Central memory CD8-positive, alpha-beta T cell (primary cell): ENCODE measurements at regions not wholly inside any gene's neighbourhood (a gene's known extent, or its start where the extent isn't known, plus 50 kb on each side); places are given as distances from the start of the nearest gene placed in this dataset.

Source experiments
- ATAC-seq: fragments of 150-1000 bp; cut with Tn5 transposase; replicated peaks from 2 replicates; pipeline ENCODE4 v1.10.0; 2022; ENCODE audit warnings: mild to moderate bottlenecking, moderate FRiP score, moderate number of reproducible peaks; ENCODE audit not compliant: poor library complexity, severe bottlenecking; ENCODE audit errors: extremely low read depth
- DNase-seq, 2 donors: peaks; one replicate each; pipeline ENCODE4 v3.0.0; 2021; ENCODE audit warnings: low spot score in 2 of 2
- H3K27ac Mint-ChIP-seq: one replicate; pipeline ENCODE4 v1.8.0; 2022; ENCODE audit warnings: low read depth, mild to moderate bottlenecking, moderate library complexity, mixed read lengths
- H3K27me3 Mint-ChIP-seq: one replicate; pipeline ENCODE4 v1.8.0; 2022; ENCODE audit warnings: mixed read lengths
- H3K36me3 Mint-ChIP-seq: one replicate; pipeline ENCODE4 v1.8.0; 2022; ENCODE audit warnings: mild to moderate bottlenecking, moderate library complexity, mixed read lengths; ENCODE audit not compliant: insufficient read depth
- H3K4me1 Mint-ChIP-seq: one replicate; pipeline ENCODE4 v1.8.0; 2022; ENCODE audit warnings: mixed read lengths
- H3K4me3 Mint-ChIP-seq: one replicate; pipeline ENCODE4 v1.8.0; 2022; ENCODE audit warnings: mild to moderate bottlenecking, moderate library complexity, mixed read lengths
- H3K9me3 Mint-ChIP-seq: one replicate; pipeline ENCODE4 v1.8.0; 2022; ENCODE audit warnings: mixed read lengths

- Mint-ChIP-seq H3K4me1 (no peaks in the 10 kb centered on the region), H3K9me3 (no peaks in the 10 kb centered on the region), H3K27ac (no peak overlapping the region), H3K4me3 (no peak overlapping the region), H3K36me3 (no peaks in the 10 kb centered on the region), H3K27me3 (peaks cover 12% of the 10 kb centered on the region)
- DNase-seq (no peak), ATAC-seq (no peak)
These were observed 400.9 kb downstream of the TBL1XR1 start for GRCh38 chr3:176796371-176796770.

- peaks cover 12% of the 10 kb centered on the region for H3K27me3 Mint-ChIP-seq
- ATAC-seq (no peak), DNase-seq (no peak)
- no peaks in the 10 kb centered on the region for H3K36me3 Mint-ChIP-seq
- H3K4me1 Mint-ChIP-seq: no peaks in the 10 kb centered on the region
- no peaks in the 10 kb centered on the region for H3K9me3 Mint-ChIP-seq
- no peak overlapping the region for H3K4me3 Mint-ChIP-seq
- no peak overlapping the region for H3K27ac Mint-ChIP-seq
These were observed 401.4 kb downstream of the TBL1XR1 start for GRCh38 chr3:176795891-176796290.

- ATAC-seq (no peak), DNase-seq (no peak)
- Mint-ChIP-seq H3K27ac (no peak overlapping the region), H3K4me3 (no peak overlapping the region), H3K4me1 (no peaks in the 10 kb centered on the region), H3K27me3 (peaks cover 12% of the 10 kb centered on the region), H3K36me3 (no peaks in the 10 kb centered on the region), H3K9me3 (no peaks in the 10 kb centered on the region)
These were observed 402.9 kb downstream of the TBL1XR1 start for GRCh38 chr3:176794406-176794805.

GRCh38 chr3:176789947-176790346 lies 407.3 kb downstream of the TBL1XR1 start:
- ATAC-seq: no peak
- no peaks in the 10 kb centered on the region for H3K36me3 Mint-ChIP-seq

GRCh38 chr3:176789281-176789705 lies 408.0 kb downstream of the TBL1XR1 start:
- no peak overlapping the region for H3K4me3 Mint-ChIP-seq
- DNase-seq (no peak), ATAC-seq (no peak)
- peaks cover 15% of the 10 kb centered on the region for H3K27me3 Mint-ChIP-seq
- H3K27ac Mint-ChIP-seq: no peak overlapping the region
- H3K36me3 Mint-ChIP-seq: no peaks in the 10 kb centered on the region
- no peaks in the 10 kb centered on the region for H3K4me1 Mint-ChIP-seq
- no peaks in the 10 kb centered on the region for H3K9me3 Mint-ChIP-seq

More at GRCh38 chr3:176789947-176790346, 407.3 kb downstream of the TBL1XR1 start:
- Mint-ChIP-seq H3K27ac (no peak overlapping the region), H3K4me1 (no peaks in the 10 kb centered on the region), H3K9me3 (no peaks in the 10 kb centered on the region), H3K4me3 (no peak overlapping the region), H3K27me3 (peaks cover 22% of the 10 kb centered on the region)
- DNase-seq: no peak

- ATAC-seq: no peak
- H3K36me3 Mint-ChIP-seq: no peaks in the 10 kb centered on the region
- H3K4me1 Mint-ChIP-seq: no peaks in the 10 kb centered on the region
- no peaks in the 10 kb centered on the region for H3K9me3 Mint-ChIP-seq
- no peak overlapping the region for H3K27ac Mint-ChIP-seq
- DNase-seq: no peak
- H3K27me3 Mint-ChIP-seq: peaks cover 11% of the 10 kb centered on the region
- no peak overlapping the region for H3K4me3 Mint-ChIP-seq
These were observed 409.8 kb downstream of the TBL1XR1 start for GRCh38 chr3:176787506-176787905.

- H3K9me3 Mint-ChIP-seq: no peaks in the 10 kb centered on the region
- no peak for ATAC-seq
- H3K36me3 Mint-ChIP-seq: no peaks in the 10 kb centered on the region
- peaks cover 11% of the 10 kb centered on the region for H3K27me3 Mint-ChIP-seq
- no peaks in the 10 kb centered on the region for H3K4me1 Mint-ChIP-seq
- H3K27ac Mint-ChIP-seq: no peak overlapping the region
- no peak overlapping the region for H3K4me3 Mint-ChIP-seq
- DNase-seq: no peak
These were observed 412.1 kb downstream of the TBL1XR1 start for GRCh38 chr3:176785171-176785570.

GRCh38 chr3:176780766-176781165 lies 416.5 kb downstream of the TBL1XR1 start:
- H3K27ac Mint-ChIP-seq: no peak overlapping the region
- H3K36me3 Mint-ChIP-seq: no peaks in the 10 kb centered on the region
- H3K27me3 Mint-ChIP-seq: no peaks in the 10 kb centered on the region
- no peaks in the 10 kb centered on the region for H3K4me1 Mint-ChIP-seq
- H3K4me3 Mint-ChIP-seq: no peak overlapping the region
- ATAC-seq (no peak), DNase-seq (no peak)
- H3K9me3 Mint-ChIP-seq: no peaks in the 10 kb centered on the region

- ATAC-seq (no peak), DNase-seq (no peak)
- H3K27ac Mint-ChIP-seq: no peak overlapping the region
- H3K4me3 Mint-ChIP-seq: no peak overlapping the region
- no peaks in the 10 kb centered on the region for H3K4me1 Mint-ChIP-seq
- H3K36me3 Mint-ChIP-seq: no peaks in the 10 kb centered on the region
- H3K9me3 Mint-ChIP-seq: peaks cover 12% of the 10 kb centered on the region
- no peaks in the 10 kb centered on the region for H3K27me3 Mint-ChIP-seq
These were observed 420.6 kb downstream of the TBL1XR1 start for GRCh38 chr3:176776622-176777175.

GRCh38 chr3:176769547-176770190 lies 427.6 kb downstream of the TBL1XR1 start:
- no peak for ATAC-seq
- no peaks in the 10 kb centered on the region for H3K4me1 Mint-ChIP-seq
- no peak for DNase-seq
- H3K9me3 Mint-ChIP-seq: peaks cover 30% of the 10 kb centered on the region
- peaks cover 9% of the 10 kb centered on the region for H3K27me3 Mint-ChIP-seq
- no peak overlapping the region for H3K27ac Mint-ChIP-seq
- H3K4me3 Mint-ChIP-seq: no peak overlapping the region
- no peaks in the 10 kb centered on the region for H3K36me3 Mint-ChIP-seq

- Mint-ChIP-seq H3K4me1 (no peaks in the 10 kb centered on the region), H3K9me3 (peaks cover 21% of the 10 kb centered on the region), H3K27ac (no peak overlapping the region), H3K4me3 (no peak overlapping the region), H3K36me3 (no peaks in the 10 kb centered on the region), H3K27me3 (peaks cover 14% of the 10 kb centered on the region)
- no peak for DNase-seq
- ATAC-seq: no peak
These were observed 429.9 kb downstream of the TBL1XR1 start for GRCh38 chr3:176767385-176767784.

GRCh38 chr3:176766862-176767261 lies 430.4 kb downstream of the TBL1XR1 start:
- peaks cover 21% of the 10 kb centered on the region for H3K9me3 Mint-ChIP-seq
- H3K36me3 Mint-ChIP-seq: no peaks in the 10 kb centered on the region
- peaks cover 20% of the 10 kb centered on the region for H3K27me3 Mint-ChIP-seq
- ATAC-seq (no peak), DNase-seq (no peak)
- no peak overlapping the region for H3K27ac Mint-ChIP-seq
- H3K4me3 Mint-ChIP-seq: no peak overlapping the region
- no peaks in the 10 kb centered on the region for H3K4me1 Mint-ChIP-seq

- H3K27me3 Mint-ChIP-seq: peaks cover 22% of the 10 kb centered on the region
- H3K4me1 Mint-ChIP-seq: no peaks in the 10 kb centered on the region
- ATAC-seq (no peak), DNase-seq (no peak)
- peaks cover 21% of the 10 kb centered on the region for H3K9me3 Mint-ChIP-seq
- H3K27ac Mint-ChIP-seq: no peak overlapping the region
- no peaks in the 10 kb centered on the region for H3K36me3 Mint-ChIP-seq
- no peak overlapping the region for H3K4me3 Mint-ChIP-seq
These were observed 431.8 kb downstream of the TBL1XR1 start for GRCh38 chr3:176765382-176765900.
